ENCODE measurements at regions not wholly inside any gene's neighbourhood (a gene's known extent, or its start where the extent isn't known, plus 50 kb on each side); places are given as distances from the start of the nearest gene placed in this dataset.

DNA sequence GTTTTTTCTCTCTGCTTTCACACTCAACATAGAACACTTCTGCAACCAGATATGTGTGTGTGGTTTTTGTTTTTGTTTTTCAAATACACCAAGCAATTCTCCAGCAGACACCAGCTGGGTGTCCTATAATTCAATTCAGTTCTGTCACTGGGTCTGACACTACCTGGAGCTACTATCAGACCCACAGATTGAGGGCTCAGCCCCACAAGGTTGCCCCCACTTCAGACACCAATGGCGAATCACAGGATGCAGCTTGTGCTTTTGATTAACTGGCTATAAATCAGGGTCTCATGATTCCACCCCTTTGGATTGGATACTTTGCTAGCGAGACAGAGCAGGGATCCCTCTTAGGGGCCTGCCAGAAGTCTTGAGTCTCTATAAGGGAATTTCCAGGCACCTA lies 462.2 kb upstream of the NRP1 start:
- Histone ChIP-seq H3K27me3 (replicated peaks) (no peaks in the 10 kb centered on the region), H3K27ac (no peak overlapping the region), H3K36me3 (no peaks in the 10 kb centered on the region), H3K4me3 (no peak overlapping the region), H3K9me3 (replicated peaks) (no peaks in the 10 kb centered on the region), H3K4me1 (replicated peaks) (no peaks in the 10 kb centered on the region)
- DNase-seq (ENCODE audit: low read depth in 1 of 2, low spot score in 2 of 2), result no peak

DNA sequence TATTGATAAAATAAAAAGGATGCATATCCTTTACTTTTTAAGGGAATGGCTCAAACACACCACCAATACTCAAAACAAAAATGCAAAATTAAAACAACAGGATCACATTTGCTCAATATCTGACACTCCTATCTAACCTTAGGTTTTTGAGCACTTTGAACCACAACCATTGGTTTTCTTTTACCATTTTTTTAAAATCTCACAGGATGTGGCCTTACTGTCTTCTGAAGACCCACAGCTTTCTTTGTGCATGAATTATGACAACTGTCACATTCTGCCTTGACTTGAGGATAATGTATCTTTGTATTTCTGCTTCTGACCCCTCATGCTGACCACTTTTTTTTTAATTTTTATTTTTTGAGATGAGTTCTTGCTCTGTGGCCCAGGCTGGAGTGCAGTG lies 461.1 kb upstream of the NRP1 start:
- Histone ChIP-seq H3K4me3 (no peak overlapping the region), H3K36me3 (no peaks in the 10 kb centered on the region), H3K27me3 (replicated peaks) (no peaks in the 10 kb centered on the region), H3K4me1 (replicated peaks) (no peaks in the 10 kb centered on the region), H3K27ac (no peak overlapping the region), H3K9me3 (replicated peaks) (no peaks in the 10 kb centered on the region)
- DNase-seq (ENCODE audit: low read depth in 1 of 2, low spot score in 2 of 2), result no peak

DNA sequence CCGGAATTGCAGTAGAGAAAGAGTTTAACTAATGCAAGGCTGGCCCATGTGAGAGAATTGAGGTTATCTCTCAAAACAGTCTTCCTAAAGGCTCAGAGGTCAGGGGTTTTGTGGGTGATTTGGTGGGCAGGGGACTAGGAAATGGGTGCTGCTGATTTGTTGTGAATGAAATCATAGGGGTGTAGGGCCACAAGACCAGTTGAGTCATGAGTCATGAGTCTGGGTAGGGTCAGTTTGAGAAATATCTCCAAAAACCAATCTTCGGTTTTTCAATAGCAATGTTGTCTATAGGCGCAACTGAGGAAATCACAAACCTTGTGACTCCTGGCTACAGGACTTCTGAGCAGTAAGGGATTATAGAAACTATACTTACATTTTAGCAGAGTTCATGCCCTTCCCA lies 460.0 kb upstream of the NRP1 start:
- Histone ChIP-seq H3K36me3 (no peaks in the 10 kb centered on the region), H3K27ac (no peak overlapping the region), H3K27me3 (replicated peaks) (no peaks in the 10 kb centered on the region), H3K4me1 (replicated peaks) (no peaks in the 10 kb centered on the region), H3K4me3 (no peak overlapping the region), H3K9me3 (replicated peaks) (no peaks in the 10 kb centered on the region)
- DNase-seq (ENCODE audit: low read depth in 1 of 2, low spot score in 2 of 2), result no peak

DNA sequence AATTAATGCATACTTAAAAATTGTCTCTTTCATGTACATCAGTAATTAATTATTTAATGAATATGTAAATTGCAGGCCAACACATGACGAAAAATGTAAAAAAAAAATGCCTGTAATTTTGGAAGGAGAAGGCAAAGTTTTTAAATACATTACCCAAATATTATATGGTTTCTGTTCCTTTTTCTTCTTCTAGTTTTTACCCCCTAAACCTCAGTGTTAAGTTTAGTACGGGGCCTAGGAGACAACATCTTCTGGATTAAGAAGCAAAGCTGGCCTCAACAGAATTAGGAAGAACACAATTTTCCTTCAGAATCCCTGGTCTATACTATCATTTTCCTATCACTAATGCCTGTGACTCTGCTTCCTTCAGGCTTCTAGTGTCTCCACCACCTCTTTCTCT lies 459.3 kb upstream of the NRP1 start:
- Histone ChIP-seq H3K27ac (no peak overlapping the region), H3K36me3 (no peaks in the 10 kb centered on the region), H3K27me3 (replicated peaks) (no peaks in the 10 kb centered on the region), H3K4me1 (replicated peaks) (no peaks in the 10 kb centered on the region), H3K4me3 (no peak overlapping the region), H3K9me3 (replicated peaks) (no peaks in the 10 kb centered on the region)
- DNase-seq (ENCODE audit: low read depth in 1 of 2, low spot score in 2 of 2), result no peak

DNA sequence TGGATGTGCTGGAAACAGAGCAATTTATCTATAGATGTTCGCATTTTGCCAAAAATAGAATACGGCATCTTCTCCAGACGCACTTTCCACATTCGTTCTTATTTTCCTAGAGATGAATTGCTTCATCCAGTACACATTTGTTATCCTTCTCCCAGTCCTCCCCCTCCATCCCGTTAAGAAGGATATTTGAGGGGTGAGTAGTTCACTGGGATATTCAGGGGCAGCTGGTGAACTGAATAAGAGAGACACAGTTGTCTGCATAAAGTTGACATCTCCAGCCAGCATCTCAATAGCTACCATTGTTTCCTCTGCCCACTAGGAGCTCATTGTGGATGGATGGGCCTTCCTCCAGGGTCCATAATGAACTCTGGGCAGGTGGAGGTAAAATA lies 456.8 kb upstream of the NRP1 start:
- H3K27ac ChIP-seq, result no peak overlapping the region
- no peak for DNase-seq (ENCODE audit: low read depth in 1 of 2, low spot score in 2 of 2)

DNA sequence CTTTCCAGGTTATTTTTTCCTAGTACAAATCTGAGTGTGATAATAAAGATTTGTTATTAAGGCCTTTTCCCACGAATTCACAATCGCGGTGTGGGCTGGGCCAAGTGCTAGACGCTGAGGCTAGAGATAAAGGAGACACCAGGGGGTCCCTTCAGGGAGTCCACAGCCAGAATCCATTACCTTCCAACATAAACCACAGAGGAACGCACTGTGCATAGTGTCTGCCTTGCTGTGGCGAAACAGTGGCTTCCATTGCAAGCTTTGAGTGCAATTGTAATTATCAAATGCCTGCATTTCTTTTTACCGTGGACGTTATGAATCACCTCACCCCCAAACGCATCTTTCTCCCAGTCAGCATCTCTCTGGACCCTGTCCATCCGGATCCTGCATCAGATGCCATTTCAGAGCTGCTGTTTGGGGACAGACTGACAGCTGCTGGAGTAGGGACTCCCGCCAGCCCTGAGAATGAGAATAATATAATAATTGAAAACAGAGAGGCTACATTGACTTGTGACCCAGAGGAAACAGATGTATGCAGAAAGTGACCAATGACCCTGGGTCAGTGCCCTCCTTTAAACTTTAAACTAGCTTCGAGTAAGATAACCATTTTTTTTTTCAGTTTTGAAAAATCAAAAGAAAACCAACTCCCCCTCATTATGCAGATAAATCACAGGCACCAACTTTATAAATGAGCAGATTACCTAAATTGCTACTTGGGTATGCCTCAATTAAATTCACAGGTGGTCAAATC lies 456.2 kb upstream of the NRP1 start:
- no peaks in the 10 kb centered on the region for H3K9me3 ChIP-seq (replicated peaks)
- no peaks in the 10 kb centered on the region for H3K4me1 ChIP-seq (replicated peaks)
- H3K27ac ChIP-seq, result no peak overlapping the region
- H3K36me3 ChIP-seq, result no peaks in the 10 kb centered on the region
- H3K4me3 ChIP-seq, result no peak overlapping the region
- H3K27me3 ChIP-seq (replicated peaks), result no peaks in the 10 kb centered on the region
- DNase-seq (ENCODE audit: low read depth in 1 of 2, low spot score in 2 of 2), result no peak

More for the DNA sequence above, 456.8 kb upstream of the NRP1 start:
- Histone ChIP-seq H3K4me1 (replicated peaks) (no peaks in the 10 kb centered on the region), H3K36me3 (no peaks in the 10 kb centered on the region), H3K9me3 (replicated peaks) (no peaks in the 10 kb centered on the region), H3K4me3 (no peak overlapping the region), H3K27me3 (replicated peaks) (no peaks in the 10 kb centered on the region)

DNA sequence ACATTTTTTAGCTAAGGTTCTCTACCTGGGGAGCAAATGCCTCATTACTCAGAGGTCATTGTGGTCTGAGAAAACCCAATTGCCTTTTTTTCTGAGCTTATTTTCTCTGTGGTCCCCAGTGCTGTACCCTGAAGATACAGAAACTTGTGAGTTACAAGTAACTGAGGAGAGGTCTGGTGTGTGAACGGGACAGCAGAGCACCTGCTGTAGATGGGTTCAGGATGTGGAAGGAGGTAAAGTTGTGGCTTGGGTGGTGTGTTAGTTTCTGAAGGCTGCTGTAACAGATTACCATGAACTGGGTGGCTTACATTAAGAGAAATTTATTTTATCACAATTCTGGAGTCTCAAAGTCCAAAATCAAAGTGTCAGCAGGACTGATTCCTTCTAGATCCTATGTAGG lies 449.1 kb upstream of the NRP1 start:
- H3K27ac ChIP-seq, result no peak overlapping the region
- DNase-seq (ENCODE audit: low read depth in 1 of 2, low spot score in 2 of 2), result no peak

DNA sequence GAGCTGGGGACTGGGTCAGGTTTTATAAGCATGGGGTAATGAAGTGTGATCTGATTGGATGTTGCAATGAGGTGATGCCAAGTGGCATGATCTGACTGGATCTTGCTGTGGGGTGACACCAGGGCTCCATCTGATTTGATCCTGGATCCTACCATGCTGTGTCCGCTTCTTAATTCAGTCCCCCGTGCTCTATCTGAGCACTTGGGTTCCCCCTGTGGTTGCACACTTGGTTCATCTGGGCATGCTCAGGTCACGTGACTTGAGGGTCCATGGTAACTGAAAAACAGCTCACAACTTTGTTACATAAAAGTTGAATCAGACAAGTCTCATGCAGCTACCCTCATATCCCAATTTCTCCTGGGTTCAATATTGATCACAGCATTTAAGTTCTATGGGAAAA lies 448.6 kb upstream of the NRP1 start:
- no peak for DNase-seq (ENCODE audit: low read depth in 1 of 2, low spot score in 2 of 2)
- H3K4me3 ChIP-seq, result no peak overlapping the region
- H3K27ac ChIP-seq, result no peak overlapping the region
- peaks cover 4% of the 10 kb centered on the region for H3K9me3 ChIP-seq (replicated peaks)
- H3K36me3 ChIP-seq, result no peaks in the 10 kb centered on the region
- H3K4me1 ChIP-seq (replicated peaks), result no peaks in the 10 kb centered on the region
- H3K27me3 ChIP-seq (replicated peaks), result no peaks in the 10 kb centered on the region

More for the DNA sequence above, 449.1 kb upstream of the NRP1 start:
- no peak overlapping the region for H3K4me3 ChIP-seq
- no peaks in the 10 kb centered on the region for H3K4me1 ChIP-seq (replicated peaks)
- no peaks in the 10 kb centered on the region for H3K36me3 ChIP-seq
- peaks cover 4% of the 10 kb centered on the region for H3K9me3 ChIP-seq (replicated peaks)
- H3K27me3 ChIP-seq (replicated peaks), result no peaks in the 10 kb centered on the region

DNA sequence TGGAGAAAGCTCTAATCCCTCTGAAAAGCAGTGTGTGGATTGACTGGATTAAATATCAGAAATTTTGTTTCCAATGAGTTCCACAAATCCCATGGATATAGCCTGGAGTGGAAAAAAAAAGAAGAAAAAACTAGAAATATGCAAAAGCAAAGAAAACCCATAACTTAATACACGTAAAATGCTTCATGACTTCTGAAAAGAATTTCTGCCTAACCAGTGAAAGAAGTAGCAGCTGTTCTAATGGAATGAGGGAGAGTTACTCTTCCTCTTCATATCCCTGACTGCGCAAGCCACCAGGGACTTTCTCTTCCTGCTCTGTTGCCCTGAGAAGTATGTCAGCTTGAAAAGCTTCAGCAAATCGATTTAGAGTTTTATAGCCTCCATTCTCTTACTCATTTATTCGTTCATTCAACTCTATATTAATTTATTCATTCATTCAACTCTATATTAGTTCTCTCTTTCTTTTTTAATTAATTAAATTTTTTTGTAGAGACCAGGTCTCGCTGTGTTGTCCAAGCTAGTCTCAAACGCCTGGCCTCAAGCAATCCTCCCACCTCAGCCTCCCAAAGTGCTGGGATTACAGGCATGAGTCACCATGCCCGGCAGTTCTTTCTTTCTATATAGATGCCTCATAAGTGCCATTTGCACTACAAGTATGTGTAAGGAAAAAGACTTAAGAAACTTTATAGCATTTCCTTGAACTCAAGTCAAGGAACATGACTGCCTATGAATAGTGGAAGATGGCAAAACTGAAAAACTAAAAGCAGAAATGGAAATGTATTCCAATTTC lies 447.3 kb upstream of the NRP1 start:
- Histone ChIP-seq H3K27me3 (replicated peaks) (no peaks in the 10 kb centered on the region), H3K4me3 (no peak overlapping the region), H3K9me3 (replicated peaks) (peaks cover 4% of the 10 kb centered on the region), H3K4me1 (replicated peaks) (no peaks in the 10 kb centered on the region), H3K36me3 (no peaks in the 10 kb centered on the region), H3K27ac (no peak overlapping the region)
- no peak for DNase-seq (ENCODE audit: low read depth in 1 of 2, low spot score in 2 of 2)

DNA sequence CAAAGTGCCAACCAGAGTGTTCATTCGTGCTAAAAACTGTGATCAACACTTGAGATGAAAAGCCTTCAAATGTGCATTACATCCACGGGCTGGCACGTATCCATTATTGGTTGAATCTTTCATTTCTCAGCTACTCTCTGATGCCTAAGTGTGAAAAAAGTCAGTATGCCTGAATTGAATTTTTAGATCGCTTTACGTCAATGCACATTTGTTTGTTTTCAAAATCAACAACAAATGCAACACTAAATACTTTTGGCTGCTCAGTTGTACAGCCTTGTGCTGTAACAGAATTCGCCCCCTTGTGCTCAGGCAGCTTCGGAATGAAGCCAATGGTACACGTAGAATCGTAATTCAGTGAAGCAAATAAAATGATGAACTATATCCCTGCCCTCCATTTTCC lies 446.5 kb upstream of the NRP1 start:
- H3K4me3 ChIP-seq, result no peak overlapping the region
- no peaks in the 10 kb centered on the region for H3K36me3 ChIP-seq
- H3K9me3 ChIP-seq (replicated peaks), result peaks cover 4% of the 10 kb centered on the region
- H3K27me3 ChIP-seq (replicated peaks), result no peaks in the 10 kb centered on the region
- H3K4me1 ChIP-seq (replicated peaks), result no peaks in the 10 kb centered on the region
- no peak for DNase-seq (ENCODE audit: low read depth in 1 of 2, low spot score in 2 of 2)
- no peak overlapping the region for H3K27ac ChIP-seq

DNA sequence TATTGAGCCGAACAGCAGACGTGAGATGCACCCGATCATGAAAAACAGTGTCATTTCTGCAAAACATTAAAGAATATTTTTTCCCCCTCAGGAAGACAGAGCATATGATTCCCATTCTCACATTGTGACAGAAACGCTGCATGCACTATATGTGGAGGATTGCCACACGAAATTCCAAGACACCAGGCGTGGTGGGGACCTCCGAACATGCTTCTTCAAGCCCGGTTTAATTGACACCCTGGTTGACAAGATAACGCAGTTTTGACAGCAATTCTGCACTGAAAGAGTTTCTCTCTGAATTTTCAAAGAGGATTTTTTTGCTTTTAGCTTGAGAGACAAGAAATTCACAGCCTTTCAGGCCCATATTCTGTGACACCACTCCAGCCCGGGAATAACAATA lies 442.8 kb upstream of the NRP1 start:
- Histone ChIP-seq H3K27me3 (replicated peaks) (no peaks in the 10 kb centered on the region), H3K4me3 (no peak overlapping the region), H3K36me3 (no peaks in the 10 kb centered on the region), H3K9me3 (replicated peaks) (no peaks in the 10 kb centered on the region), H3K4me1 (replicated peaks) (no peaks in the 10 kb centered on the region), H3K27ac (no peak overlapping the region)
- no peak for DNase-seq (ENCODE audit: low read depth in 1 of 2, low spot score in 2 of 2)

DNA sequence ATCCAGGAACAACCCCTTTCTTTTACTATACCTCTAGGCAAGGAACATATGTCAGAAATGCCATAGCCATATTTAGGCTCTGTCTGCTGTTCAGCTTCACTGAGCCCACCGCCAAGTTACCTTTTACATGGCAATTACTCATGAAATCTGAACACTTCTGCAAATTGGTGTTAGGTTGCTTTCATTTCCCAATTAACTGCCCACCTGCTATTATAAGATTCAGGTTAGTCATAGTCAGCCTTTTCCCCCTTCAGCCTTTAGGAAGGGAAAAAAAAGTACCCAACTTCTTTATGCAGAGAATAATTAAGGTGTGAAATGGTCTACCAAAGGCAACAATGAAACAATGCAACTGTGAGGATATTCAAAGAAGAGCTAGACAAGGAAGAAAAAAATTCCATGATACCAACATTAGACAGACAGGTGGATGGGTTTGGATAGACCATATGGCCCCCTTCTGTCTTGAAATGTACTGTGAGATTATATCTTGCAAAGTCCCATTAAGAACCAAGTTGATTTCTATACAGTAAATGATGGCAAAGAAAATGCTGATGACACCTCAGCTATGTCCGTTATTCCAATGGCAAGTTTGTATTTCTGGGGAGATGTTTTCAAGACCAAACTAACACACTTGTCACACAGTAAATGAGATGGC lies 442.1 kb upstream of the NRP1 start:
- no peak for DNase-seq (ENCODE audit: low read depth in 1 of 2, low spot score in 2 of 2)
- H3K27ac ChIP-seq, result no peak overlapping the region
- H3K9me3 ChIP-seq (replicated peaks), result no peaks in the 10 kb centered on the region
- H3K4me1 ChIP-seq (replicated peaks), result no peaks in the 10 kb centered on the region
- H3K36me3 ChIP-seq, result no peaks in the 10 kb centered on the region
- H3K4me3 ChIP-seq, result no peak overlapping the region
- H3K27me3 ChIP-seq (replicated peaks), result no peaks in the 10 kb centered on the region

DNA sequence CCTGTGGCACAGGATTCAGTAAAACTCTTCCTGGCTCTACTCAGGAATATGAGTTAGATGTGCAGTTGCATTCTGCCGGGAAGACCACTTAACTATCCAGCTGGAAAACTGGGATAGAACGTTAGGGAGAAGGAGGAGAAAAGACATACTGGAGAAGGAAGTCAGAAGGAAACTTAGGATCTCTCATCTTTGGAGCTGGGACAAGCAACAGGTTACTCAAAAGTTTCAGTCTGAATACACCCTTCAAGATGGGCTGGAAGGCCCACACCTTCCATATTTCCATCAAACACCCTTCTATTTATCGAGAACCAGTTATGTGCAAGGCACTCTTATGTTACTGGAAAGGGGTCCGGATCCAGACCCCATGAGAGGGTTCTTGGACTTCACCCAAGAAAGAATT lies 440.4 kb upstream of the NRP1 start:
- no peak overlapping the region for H3K27ac ChIP-seq
- no peaks in the 10 kb centered on the region for H3K27me3 ChIP-seq (replicated peaks)
- no peaks in the 10 kb centered on the region for H3K9me3 ChIP-seq (replicated peaks)
- H3K4me1 ChIP-seq (replicated peaks), result no peaks in the 10 kb centered on the region
- H3K4me3 ChIP-seq, result no peak overlapping the region
- H3K36me3 ChIP-seq, result no peaks in the 10 kb centered on the region
- no peak for DNase-seq (ENCODE audit: low read depth in 1 of 2, low spot score in 2 of 2)

DNA sequence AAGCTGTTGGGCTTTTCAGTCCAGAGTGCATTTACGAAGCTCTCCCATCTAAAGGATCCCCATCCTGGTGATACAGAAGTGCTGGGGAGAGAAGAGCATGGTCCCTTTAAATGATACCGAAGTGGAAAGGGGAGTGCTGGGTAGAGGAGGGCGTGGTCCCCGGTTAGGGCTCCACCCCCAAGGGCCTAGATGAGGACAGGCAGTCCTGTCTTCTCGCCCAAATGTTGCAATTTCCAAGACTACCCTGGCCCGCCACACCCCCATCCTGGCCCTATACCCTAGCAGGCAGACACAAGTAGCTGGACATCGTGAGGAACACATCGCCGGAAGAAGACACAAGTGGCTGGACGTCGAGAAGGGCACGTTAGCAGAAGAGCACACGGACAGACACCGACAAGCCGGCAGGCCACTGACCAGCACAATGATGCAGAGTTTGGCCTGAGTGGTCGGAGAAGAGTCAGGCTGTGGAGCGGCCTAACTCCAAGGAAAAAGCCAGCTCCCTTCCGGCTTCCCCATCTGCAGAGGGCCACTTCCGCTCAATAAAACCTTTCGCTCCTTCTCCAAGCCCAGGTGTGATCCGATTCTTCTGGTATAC lies 439.5 kb upstream of the NRP1 start:
- Histone ChIP-seq H3K27me3 (replicated peaks) (no peaks in the 10 kb centered on the region), H3K36me3 (no peaks in the 10 kb centered on the region), H3K4me3 (no peak overlapping the region), H3K4me1 (replicated peaks) (no peaks in the 10 kb centered on the region), H3K9me3 (replicated peaks) (no peaks in the 10 kb centered on the region), H3K27ac (no peak overlapping the region)
- no peak for DNase-seq (ENCODE audit: low read depth in 1 of 2, low spot score in 2 of 2)

Data from SJSA1 (cell line).